C4-2B (cell line): ENCODE measurements at regions not wholly inside any gene's neighbourhood (a gene's known extent, or its start where the extent isn't known, plus 50 kb on each side); places are given as distances from the start of the nearest gene placed in this dataset.

Source experiments
- H3K27ac ChIP-seq: fragments of 450-650 bp; 2 replicates; pipeline ENCODE4 v1.5.1; 2017
- ZFX ChIP-seq: fragments of 450-650 bp; IDR thresholded peaks from 2 replicates; pipeline ENCODE4 v1.6.1; 2017
- TF ChIP-seq, protein P1 (sequence below): fragments of 450-650 bp; conservative IDR thresholded peaks from 2 replicates; pipeline ENCODE4 v1.5.1; 2017; ENCODE audit warnings: mild to moderate bottlenecking

DNA sequence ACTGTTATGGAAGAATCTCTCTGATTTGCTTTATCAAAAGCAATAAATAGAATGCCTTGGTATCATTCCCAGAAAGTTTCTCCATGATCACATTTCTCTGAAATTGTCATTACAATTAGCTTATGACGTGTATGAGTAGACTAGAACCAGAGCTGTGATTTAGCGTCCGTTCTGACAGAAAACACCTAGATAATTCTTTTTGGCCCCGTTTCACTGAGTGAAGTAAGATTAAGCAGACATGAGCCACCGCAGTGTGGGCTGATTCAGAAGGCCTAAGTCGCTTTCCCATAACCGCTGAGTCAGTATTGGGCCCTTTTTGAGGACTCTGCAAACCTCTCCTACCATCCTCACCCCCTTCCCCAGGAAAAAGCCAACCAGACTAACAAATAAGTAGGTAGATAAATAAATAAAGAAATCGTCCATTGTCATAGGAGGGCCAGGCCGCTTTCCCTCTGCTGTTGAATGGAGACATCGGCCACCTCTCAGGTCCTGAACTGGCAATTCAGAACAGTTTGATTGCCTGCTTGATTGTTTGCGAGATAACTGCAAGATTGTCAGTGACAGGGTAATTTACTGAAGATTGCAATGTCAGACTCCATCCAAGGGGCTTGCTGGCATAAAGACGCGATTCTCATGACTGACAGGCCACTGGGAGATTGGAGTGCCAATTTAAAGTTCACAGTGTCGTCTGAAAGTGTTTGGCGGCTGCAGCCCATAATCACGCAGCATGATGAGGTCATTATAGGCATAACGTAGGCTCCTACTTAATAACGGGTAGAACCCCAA, 105.0 kb upstream of the WWC1 start:
- H3K27ac ChIP-seq, result no peak overlapping the region
- TF ChIP-seq, protein P1, sequence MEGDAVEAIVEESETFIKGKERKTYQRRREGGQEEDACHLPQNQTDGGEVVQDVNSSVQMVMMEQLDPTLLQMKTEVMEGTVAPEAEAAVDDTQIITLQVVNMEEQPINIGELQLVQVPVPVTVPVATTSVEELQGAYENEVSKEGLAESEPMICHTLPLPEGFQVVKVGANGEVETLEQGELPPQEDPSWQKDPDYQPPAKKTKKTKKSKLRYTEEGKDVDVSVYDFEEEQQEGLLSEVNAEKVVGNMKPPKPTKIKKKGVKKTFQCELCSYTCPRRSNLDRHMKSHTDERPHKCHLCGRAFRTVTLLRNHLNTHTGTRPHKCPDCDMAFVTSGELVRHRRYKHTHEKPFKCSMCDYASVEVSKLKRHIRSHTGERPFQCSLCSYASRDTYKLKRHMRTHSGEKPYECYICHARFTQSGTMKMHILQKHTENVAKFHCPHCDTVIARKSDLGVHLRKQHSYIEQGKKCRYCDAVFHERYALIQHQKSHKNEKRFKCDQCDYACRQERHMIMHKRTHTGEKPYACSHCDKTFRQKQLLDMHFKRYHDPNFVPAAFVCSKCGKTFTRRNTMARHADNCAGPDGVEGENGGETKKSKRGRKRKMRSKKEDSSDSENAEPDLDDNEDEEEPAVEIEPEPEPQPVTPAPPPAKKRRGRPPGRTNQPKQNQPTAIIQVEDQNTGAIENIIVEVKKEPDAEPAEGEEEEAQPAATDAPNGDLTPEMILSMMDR, result no peak
- TF ChIP-seq ZFX, result no peak

- no peak overlapping the region for H3K27ac ChIP-seq
- TF ChIP-seq, protein P1, result no peak
- no peak for TF ChIP-seq ZFX
Observed at GRCh38 chr5:168187614-168188013, 103.8 kb upstream of the WWC1 start.

GRCh38 chr5:168188182-168188581, 103.3 kb upstream of the WWC1 start:
- H3K27ac ChIP-seq, result no peak overlapping the region
- no peak for TF ChIP-seq ZFX
- TF ChIP-seq, protein P1, result no peak

- TF ChIP-seq ZFX, result no peak
- TF ChIP-seq, protein P1, result no peak
- no peak overlapping the region for H3K27ac ChIP-seq
Observed at GRCh38 chr5:168192120-168192519, 99.3 kb upstream of the WWC1 start.

DNA sequence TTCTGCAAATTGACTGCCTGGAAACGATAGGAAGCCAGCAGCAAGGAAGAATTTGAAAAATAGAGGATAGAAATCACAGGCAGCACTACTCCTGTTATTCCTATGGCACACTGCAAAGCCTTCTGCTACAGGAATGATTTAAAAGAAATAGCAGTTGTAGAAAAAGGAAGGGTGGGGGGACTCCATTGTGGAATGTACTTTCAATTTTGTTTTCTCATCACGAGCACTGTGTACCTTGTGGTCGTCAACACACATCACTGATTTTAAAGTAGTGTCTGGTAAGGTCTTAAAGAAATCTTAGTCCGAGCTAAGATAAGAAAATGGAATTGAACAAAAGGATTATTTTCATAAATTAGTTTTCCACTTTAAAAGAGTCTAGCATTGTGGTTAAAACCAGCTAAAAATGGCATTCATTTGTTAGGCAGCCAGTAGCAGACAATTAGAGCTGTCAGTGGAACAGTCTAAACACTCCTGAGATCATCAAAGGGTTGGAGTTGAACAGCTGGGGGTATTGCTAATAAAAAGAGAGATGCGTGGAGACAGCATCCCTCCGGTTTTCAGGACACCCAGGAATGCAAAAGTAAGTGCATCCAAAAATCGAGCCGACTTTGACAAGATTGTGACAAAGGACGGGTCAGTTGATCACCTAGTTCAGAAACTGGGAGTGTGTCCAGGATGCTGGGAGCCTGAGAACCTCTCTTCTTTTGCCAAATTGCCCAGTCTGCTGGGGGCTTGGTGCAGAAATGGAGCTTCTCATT, 97.8 kb upstream of the WWC1 start:
- TF ChIP-seq, protein P1, result no peak
- no peak for TF ChIP-seq ZFX
- no peak overlapping the region for H3K27ac ChIP-seq

DNA sequence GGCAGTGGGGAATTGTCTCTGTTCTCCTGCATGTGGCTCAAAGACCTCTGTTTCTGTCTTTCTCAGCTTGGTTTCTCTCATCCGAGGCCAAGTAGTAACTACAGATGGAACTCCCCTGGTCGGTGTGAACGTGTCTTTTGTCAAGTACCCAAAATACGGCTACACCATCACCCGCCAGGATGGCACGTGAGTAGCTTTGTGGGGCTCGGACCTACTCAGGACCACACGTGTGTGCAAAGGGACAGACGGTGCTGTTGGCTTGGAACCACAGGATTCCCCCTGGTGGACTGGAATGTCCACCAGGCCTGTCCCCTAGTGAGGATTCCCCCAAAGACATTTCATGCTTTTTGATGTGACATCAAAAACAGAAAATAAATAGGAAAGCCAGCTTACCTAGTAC, 96.3 kb upstream of the WWC1 start:
- TF ChIP-seq, protein P1, result no peak
- TF ChIP-seq ZFX, result no peak
- H3K27ac ChIP-seq, result no peak overlapping the region

- TF ChIP-seq, protein P1, result no peak
- no peak for TF ChIP-seq ZFX
- H3K27ac ChIP-seq, result no peak overlapping the region
Observed at GRCh38 chr5:168198359-168198758, 93.1 kb upstream of the WWC1 start.
